NCI-H526 (cell line): ENCODE measurements at regions not wholly inside any gene's neighbourhood (a gene's known extent, or its start where the extent isn't known, plus 50 kb on each side); places are given as distances from the start of the nearest gene placed in this dataset.

Experiments used
- DNase-seq, 2 experiments: peaks; one replicate each; lab custom pipeline; 2025; lab: John Stamatoyannopoulos, UW

DNA sequence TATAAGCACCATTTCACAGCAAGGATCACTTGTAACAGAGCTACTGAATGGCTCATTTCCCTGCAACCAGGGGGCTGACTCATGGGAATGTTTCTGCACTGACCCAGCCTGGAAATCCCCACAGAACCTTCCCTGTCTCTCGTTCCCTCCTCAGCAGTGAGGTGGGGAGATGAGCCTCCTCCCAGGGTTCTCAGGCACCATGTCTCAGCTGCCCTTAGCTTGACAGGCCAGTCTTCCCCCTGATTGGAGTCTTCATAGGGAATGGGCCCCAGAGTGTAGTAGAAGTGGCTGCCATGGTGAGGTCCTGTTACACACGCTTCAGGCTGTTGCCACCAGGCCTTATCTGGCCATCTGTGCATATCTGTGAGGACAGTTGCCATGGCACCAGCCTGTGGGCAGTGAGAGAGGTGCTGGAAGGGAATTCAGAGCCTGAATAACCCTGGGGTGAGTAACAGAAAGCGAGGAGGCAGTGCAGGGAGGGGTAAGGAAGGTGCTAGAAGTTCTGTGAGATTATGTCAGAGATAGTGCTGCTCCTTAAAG is 324.4 kb downstream of the ENC1 start:
- DNase-seq: peak; percentile 56 to 63

- DNase-seq: no peak
Observed at GRCh38 chr5:74314906-74315305, 325.6 kb downstream of the ENC1 start.

DNA sequence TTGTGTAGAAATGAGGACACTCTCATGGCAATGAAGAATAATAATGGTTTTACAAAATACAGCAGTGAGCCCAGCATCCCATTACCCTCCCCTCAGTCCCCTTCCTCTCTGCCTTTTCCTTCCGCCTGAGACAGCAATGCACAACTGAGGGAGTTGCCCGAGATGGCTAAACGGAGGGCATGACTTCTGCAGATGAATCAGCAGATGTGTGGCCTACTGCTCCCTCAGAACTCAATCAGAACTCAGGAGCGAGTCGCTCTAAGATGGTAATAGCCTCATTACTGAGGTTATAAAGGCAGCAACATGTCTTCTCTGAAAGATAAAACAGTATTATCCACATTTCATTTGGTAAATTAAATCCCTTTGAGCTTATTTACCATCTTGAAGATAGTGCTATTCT is 326.6 kb downstream of the ENC1 start:
- no peak for DNase-seq

DNA sequence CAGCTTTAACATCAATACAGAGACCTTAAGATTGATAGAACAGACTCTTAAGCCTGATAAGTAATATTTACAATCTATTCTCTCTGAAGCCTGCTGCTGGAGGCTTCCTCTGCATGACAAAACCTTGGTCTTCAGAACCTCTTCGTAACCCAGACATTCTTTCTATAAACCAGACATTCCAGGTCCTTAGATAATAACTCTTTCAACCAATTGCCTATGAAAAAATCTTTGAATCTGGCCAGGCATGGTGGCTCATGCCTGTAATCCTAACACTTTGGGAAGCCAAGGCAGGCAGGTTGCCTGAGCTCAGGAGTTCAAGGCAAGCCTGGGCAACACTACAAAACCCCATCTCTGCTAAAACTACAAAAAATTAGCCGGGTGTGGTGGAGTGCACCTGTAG is 327.8 kb downstream of the ENC1 start:
- no peak for DNase-seq

DNA sequence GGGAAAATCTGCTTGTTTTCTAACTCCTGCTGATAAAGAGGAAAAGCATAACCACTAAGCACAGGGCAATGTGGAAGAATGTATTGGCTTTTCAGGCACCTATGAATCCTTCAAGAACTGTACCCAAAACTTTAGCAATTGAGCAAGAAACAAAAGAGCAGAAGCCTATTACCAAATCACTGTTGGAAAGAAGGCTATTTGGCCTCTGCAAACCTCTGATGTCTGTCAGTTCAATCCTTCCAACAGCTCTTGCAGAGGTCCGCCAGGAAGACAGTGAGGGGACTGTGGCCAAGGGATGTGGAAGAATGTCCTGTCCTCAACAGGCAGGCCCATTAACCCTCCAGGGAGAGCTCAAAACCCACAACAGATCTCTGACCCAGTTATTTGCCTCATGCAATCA is 328.6 kb downstream of the ENC1 start:
- no peak for DNase-seq

DNA sequence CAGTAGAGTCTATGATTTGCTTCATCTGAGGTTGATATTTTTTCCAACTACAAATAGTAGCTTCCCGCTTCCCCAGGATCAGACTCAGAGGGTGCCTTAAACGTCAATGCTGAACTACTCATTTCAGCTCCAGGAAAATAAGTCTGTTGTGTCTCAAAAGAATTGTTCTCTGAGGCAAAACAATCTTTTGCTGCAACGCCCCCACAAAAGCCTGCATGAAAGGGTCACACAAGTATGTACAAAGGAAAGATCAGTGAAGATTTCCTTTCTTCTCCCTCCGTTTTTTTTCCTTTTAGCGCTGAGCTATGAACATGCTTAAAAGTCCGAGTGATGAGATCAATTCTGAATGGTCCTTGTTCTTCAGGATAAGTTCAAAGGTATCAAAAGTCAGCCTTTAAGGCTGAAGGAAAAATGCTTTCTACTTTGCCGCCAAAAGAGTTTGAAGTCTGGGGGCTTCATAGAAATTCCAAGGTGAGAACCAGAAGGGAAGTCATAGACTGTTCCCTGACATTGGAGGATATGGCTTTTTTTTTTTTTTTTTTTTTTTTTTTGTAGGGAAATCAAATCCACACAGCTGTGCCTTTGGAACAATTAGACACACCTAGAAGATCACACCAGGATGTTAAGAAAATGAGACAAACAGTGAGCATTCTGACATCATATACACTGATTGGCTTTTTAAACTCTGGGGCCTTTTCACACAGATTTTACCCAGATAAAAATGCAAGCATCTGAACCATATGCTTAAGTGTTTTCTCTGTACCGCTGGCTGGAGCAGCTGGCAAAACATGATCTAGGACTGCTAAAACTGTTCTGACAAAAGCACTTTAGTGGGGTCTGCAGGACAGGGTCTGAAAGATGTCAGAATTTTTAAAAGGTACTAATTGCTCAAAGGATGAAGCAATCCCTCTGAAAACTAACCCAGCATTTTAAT is 329.3 kb downstream of the ENC1 start:
- DNase-seq: no peak

- DNase-seq: no peak
Observed at GRCh38 chr5:74310386-74310785, 330.1 kb downstream of the ENC1 start.

DNA sequence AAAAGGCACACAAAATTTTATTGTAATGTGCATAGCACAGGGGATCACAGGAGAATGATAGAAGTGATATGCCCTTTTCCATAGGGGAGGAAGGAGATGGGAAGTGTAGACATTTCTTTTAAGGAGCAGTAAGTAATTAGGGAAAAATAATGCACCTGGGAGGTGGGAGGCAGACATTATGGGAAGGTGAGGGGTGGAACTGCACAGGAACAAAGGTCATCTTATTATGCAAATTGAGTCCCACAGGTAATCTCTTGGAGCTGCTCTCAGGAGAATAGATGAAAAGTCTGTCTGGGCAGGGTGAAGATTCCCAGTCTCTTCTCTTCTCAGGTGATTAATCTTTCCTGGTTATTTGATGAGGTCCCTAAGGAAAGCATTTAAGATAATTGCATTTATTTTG is 331.5 kb downstream of the ENC1 start:
- peak; percentile 1 to 12 for DNase-seq

DNA sequence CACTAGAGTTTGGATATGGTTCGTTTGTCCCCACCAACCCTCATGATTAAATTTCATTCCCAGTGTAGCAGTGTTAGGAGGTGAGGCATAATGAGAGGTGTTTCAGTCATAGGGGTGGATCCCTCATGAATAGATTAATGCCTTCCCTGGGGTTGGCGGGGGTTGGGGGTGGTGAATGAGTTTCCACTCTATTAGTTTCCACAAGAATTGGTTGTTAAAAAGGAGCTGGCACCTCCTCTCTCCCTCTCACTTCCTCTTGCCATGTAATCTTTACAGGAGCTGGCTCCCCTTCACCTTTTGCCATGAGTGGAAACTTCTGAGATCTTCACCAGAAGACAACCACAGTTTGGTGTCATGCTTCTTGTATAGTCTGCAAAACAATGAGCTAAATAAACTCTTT is 333.7 kb downstream of the ENC1 start:
- DNase-seq: no peak

DNA sequence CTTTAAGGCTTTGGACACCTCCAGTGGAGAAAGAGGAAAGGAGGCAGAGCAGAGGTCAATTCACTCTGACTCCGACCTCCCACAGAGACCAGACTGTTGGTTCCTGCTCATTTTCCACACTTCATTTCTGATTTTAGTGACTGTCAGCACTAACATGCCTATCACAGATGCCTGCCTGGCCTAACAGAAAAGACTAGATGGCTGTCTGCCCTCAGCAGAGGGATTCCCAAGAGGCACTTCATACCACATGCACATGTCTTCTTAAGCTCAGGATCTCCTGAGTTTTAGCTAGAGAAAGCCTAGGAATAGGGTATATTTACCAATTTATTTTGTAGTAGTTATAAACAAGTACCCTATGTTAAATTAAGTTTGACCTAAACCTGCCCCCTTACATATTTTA is 336.0 kb downstream of the ENC1 start:
- DNase-seq: no peak

GRCh38 chr5:74303578-74303977 is 336.9 kb downstream of the ENC1 start:
- DNase-seq: no peak

DNA sequence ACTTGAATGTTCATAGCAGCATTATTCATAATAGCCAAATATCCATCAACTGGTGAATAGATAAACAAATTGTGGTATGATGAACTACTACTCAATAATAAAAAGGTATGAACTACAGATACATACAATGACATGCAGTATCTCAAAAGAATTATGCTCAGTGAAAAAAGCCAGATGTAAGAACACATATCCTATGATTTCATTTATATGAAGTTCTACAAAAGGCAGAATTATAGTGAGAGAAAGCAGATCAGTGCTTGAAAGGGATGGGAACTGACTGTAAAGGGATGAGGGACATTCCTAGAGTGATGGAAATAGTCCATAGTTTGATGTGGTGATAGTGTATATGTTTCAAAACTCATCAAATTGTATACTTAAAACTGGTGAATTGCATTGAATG is 339.0 kb downstream of the ENC1 start:
- no peak for DNase-seq

DNA sequence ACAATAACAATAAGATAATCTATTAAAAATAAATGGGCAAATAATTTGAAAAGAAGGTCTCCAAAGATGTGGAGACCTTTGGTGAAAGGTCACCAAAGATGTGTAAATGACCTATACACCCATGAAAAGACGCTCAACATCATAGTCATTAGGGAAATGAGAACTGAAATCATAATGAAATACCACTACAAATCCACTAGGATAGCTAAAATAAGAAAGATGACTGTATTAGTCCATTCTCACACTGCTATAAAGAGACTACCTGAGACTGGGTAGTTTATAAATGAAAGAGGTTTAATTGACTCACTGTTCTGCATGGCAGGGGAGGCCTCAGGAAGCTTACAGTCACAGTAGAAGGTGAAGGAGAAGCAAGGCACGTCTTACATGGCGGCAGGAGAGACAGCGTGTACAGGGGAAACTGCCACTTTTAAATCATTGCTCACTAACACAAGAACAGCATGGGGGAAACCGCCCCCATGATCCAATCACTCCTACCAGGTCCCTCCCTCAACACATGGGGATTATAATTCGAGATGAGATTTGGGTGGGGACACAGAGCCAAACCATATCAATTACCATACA is 339.6 kb downstream of the ENC1 start:
- no peak for DNase-seq

DNA sequence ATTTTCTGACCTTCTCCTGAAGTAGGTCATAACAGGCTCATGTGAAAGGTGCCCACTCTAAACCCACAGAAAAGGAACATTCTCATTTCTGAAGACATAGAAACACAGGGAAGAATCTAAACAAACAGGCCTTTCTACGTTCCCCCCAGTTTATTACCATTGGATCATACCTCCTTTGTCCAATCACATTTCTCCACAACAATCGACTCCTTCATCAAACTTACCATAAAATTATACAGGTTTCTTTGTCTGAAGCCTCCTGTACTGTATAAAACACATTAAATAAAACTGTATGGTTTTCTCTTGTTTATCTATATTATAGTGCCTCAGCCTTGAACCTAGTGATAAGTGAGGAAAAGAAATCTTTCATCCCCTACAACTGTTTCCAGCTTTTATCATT is 340.7 kb downstream of the ENC1 start:
- no peak for DNase-seq

- DNase-seq: no peak
Observed at GRCh38 chr5:74296685-74297408, 343.7 kb downstream of the ENC1 start.

DNA sequence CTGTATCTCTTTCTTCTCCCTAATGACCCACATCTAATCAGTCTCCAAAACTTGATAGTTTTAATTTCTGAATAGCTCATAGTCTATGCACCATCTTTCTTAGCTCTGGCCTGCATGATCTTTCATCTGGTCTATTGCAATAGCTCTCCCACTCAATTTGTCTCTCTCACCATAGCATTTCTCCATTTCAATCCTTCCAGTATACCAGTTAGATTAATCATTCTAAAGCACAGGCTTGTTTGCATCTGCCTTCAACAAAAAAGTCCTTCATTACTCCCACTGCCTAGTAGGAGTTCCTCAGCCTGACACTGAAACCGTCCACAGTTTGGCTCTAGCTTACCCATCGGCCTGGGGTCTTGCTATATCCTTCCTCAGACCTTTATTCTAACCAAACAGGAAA is 344.9 kb downstream of the ENC1 start:
- DNase-seq: no peak

GRCh38 chr5:74295141-74295540 is 345.4 kb downstream of the ENC1 start:
- DNase-seq: no peak

GRCh38 chr5:74294231-74294705 is 346.3 kb downstream of the ENC1 start:
- DNase-seq: no peak

GRCh38 chr5:74293182-74293581 is 347.3 kb downstream of the ENC1 start:
- DNase-seq: no peak

DNA sequence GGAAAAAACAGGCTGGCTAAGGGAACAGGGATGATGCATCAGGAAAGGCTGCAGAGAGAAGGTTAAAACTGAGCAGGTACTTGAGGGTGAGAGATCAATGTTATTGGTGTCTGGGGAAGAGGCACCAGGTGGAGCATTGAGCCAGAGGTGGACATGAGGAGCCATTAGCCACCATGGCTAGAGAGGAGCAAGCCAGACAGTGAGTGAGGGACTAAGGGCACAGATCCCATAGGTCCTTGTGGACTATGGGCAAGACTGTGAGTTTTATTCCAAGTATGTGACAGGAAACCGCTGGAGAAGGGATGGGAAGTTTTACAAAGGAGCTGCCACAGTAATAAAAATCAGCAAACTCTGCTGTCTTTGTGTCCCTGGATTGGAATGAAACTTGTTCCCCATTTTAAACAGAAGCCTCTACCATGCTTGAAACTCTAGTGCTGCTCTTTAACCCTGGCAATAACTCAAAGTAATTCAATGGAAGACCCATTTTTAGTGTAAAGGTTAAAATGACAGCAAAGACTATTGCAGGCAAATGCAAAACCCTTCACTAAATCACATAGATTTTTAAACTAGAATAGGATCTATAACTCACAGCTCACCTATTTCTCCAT is 349.8 kb downstream of the ENC1 start:
- DNase-seq: no peak

- DNase-seq: no peak
Observed at GRCh38 chr5:74289691-74290090, 350.8 kb downstream of the ENC1 start.

DNA sequence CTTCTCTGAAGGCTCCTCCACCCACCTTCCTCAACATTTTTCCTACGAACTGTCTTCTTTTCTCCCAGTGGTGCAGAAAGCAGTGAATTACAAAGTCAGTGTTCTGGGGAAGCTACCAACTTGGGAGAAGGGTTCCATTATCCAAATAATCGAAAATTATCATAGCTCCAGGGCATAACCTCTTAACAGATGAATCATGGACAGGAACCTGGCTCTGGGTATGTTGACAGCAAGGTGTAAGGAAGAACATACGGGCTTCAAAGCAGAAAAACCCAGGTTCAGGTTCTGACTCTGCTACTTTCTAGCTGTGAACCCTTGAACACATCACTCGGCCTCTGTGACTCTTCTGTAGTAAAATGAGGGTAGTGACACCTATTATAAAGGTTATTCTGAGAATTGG is 351.3 kb downstream of the ENC1 start:
- no peak for DNase-seq
